ENCODE measurements at regions not wholly inside any gene's neighbourhood (a gene's known extent, or its start where the extent isn't known, plus 50 kb on each side); places are given as distances from the start of the nearest gene placed in this dataset.

DNA sequence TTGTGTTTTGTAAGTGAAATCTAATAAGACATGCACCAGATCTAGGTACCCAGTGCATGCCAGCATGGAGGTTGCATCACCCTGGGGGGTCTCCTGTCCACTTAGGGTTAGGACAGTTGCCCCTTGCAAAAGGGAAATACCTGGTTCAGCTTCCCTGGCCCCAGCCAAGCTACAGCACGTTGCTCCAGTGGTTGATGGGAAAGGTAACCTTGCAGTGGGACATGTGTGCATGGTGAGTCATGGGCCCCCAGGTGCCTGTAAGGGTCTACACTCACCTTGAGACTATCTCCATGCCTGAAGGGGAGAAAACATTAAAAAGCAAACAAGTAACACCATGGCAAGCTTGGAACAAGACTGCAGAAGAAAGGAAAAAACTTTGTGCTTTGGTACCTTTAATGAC is 143.9 kb downstream of the LSM5 start (continued):
- TF ChIP-seq, protein P1, sequence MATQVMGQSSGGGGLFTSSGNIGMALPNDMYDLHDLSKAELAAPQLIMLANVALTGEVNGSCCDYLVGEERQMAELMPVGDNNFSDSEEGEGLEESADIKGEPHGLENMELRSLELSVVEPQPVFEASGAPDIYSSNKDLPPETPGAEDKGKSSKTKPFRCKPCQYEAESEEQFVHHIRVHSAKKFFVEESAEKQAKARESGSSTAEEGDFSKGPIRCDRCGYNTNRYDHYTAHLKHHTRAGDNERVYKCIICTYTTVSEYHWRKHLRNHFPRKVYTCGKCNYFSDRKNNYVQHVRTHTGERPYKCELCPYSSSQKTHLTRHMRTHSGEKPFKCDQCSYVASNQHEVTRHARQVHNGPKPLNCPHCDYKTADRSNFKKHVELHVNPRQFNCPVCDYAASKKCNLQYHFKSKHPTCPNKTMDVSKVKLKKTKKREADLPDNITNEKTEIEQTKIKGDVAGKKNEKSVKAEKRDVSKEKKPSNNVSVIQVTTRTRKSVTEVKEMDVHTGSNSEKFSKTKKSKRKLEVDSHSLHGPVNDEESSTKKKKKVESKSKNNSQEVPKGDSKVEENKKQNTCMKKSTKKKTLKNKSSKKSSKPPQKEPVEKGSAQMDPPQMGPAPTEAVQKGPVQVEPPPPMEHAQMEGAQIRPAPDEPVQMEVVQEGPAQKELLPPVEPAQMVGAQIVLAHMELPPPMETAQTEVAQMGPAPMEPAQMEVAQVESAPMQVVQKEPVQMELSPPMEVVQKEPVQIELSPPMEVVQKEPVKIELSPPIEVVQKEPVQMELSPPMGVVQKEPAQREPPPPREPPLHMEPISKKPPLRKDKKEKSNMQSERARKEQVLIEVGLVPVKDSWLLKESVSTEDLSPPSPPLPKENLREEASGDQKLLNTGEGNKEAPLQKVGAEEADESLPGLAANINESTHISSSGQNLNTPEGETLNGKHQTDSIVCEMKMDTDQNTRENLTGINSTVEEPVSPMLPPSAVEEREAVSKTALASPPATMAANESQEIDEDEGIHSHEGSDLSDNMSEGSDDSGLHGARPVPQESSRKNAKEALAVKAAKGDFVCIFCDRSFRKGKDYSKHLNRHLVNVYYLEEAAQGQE (IDR thresholded peaks at IDR 0.05), result no peak
- TF ChIP-seq NR2F2 (IDR thresholded peaks at IDR 0.05), result no peak
- TF ChIP-seq JUND (IDR thresholded peaks at IDR 0.05), result no peak
- no peak for TF ChIP-seq RXRA (IDR thresholded peaks at IDR 0.05)
- TF ChIP-seq TAF1 (conservative IDR thresholded peaks at IDR 0.05), result no peak
- TF ChIP-seq HNF4G (IDR thresholded peaks at IDR 0.05), result no peak
- no peak for TF ChIP-seq SP1 (IDR thresholded peaks at IDR 0.05)

DNA sequence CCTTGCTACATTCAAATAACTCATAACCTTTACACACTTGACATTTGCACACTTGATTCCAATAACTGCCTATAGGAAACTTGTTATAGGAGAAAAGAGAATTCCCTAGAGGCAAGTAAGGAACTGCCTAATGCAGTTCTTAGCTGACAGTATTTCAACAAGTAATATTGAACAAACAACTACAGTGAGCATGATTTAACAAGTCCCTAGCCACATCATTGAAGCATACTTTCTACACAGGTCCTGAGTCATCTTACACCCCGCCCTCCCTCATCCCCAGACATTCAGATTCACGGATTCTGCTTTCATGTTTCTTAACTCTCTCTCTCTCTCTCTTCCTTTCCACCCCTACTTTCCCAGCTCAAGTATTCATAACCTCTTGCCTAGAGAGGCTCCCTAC is 153.5 kb downstream of the LSM5 start:
- WGBS, result 78% methylated on average over 2 of the region's 2 CpGs
- Histone ChIP-seq H3K27me3 (ENCODE audit: control insufficient read depth in 4 of 4, insufficient read depth in 4 of 4, low read length in 3 of 4) (no peaks in the 10 kb centered on the region), H3K36me3 (ENCODE audit: control insufficient read depth in 4 of 4, insufficient read depth in 3 of 4, low read depth in 1 of 4, low read length in 3 of 4) (no peaks in the 10 kb centered on the region), H3K9ac (ENCODE audit: low read depth in 1 of 2, low read length in 2 of 2) (no peak overlapping the region), H3K27ac (ENCODE audit: low read depth in 1 of 2, low read length in 2 of 2) (no peak overlapping the region), H3K4me1 (ENCODE audit: control insufficient read depth in 4 of 4, insufficient read depth in 4 of 4, low read length in 3 of 4) (no peaks in the 10 kb centered on the region), H3K4me3 (ENCODE audit: low read depth in 1 of 3, low read length in 3 of 3) (no peak overlapping the region), H3K9me3 (ENCODE audit: control insufficient read depth in 4 of 4, low read length in 3 of 4) (peaks cover 0 to under 1% (median 0%) of the 10 kb centered on the region in 4 donors)
- DNase-seq (ENCODE audit: low spot score), result no peak
- TF ChIP-seq RAD21 (IDR thresholded peaks at IDR 0.05) (no peak), EGR1 (IDR thresholded peaks at IDR 0.05; ENCODE audit: low read depth in 2 of 2) (no peak), HNF4G (IDR thresholded peaks at IDR 0.05) (no peak), GABPA (IDR thresholded peaks at IDR 0.05 in 1 of 2, conservative IDR thresholded peaks at IDR 0.05 in 1 of 2) (no peak), SP1 (IDR thresholded peaks at IDR 0.05) (no peak), YY1 (IDR thresholded peaks at IDR 0.05) (no peak), FOXA1 (IDR thresholded peaks at IDR 0.05) (no peak)
- TF ChIP-seq, protein P1 (IDR thresholded peaks at IDR 0.05), result no peak
- TF ChIP-seq, protein P2, sequence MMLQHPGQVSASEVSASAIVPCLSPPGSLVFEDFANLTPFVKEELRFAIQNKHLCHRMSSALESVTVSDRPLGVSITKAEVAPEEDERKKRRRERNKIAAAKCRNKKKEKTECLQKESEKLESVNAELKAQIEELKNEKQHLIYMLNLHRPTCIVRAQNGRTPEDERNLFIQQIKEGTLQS (IDR thresholded peaks at IDR 0.05), result no peak

DNA sequence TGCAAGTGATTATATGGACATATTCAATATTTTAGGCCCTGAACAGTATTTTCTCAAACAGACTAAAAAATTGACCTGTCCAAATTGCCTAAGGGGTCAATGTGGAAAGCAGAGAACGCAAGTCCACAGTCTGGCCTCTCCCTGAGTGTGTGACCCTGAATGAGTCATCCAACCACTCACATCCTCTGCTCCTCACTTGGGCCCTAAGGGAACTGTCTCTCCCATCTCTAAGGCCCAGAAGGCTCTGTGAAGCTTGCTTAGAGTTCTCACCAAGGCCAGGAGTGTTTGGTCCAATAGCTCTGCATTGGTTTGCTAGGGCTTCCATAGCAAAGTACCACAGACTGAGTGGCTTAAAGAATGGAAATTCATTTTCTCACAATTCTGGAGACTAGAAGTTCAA is 155.1 kb downstream of the LSM5 start:
- Histone ChIP-seq H3K9me3 (ENCODE audit: control insufficient read depth in 4 of 4, low read length in 3 of 4) (peaks cover 0 to 4% (median 0%) of the 10 kb centered on the region in 4 donors), H3K27ac (ENCODE audit: low read depth in 1 of 2, low read length in 2 of 2) (no peak overlapping the region), H3K27me3 (ENCODE audit: control insufficient read depth in 4 of 4, insufficient read depth in 4 of 4, low read length in 3 of 4) (no peaks in the 10 kb centered on the region), H3K9ac (ENCODE audit: low read depth in 1 of 2, low read length in 2 of 2) (no peak overlapping the region), H3K4me1 (ENCODE audit: control insufficient read depth in 4 of 4, insufficient read depth in 4 of 4, low read length in 3 of 4) (no peaks in the 10 kb centered on the region), H3K4me3 (ENCODE audit: low read depth in 1 of 3, low read length in 3 of 3) (no peak overlapping the region), H3K36me3 (ENCODE audit: control insufficient read depth in 4 of 4, insufficient read depth in 3 of 4, low read depth in 1 of 4, low read length in 3 of 4) (no peaks in the 10 kb centered on the region)
- no peak for DNase-seq (ENCODE audit: low spot score)
- TF ChIP-seq YY1 (IDR thresholded peaks at IDR 0.05) (no peak), SP1 (IDR thresholded peaks at IDR 0.05) (no peak), RAD21 (IDR thresholded peaks at IDR 0.05) (no peak), GABPA (IDR thresholded peaks at IDR 0.05 in 1 of 2, conservative IDR thresholded peaks at IDR 0.05 in 1 of 2) (no peak)
- TF ChIP-seq, protein P1 (IDR thresholded peaks at IDR 0.05), result no peak
- TF ChIP-seq, protein P3, sequence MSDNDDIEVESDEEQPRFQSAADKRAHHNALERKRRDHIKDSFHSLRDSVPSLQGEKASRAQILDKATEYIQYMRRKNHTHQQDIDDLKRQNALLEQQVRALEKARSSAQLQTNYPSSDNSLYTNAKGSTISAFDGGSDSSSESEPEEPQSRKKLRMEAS (IDR thresholded peaks at IDR 0.05), result no peak
- TF ChIP-seq, protein P4, sequence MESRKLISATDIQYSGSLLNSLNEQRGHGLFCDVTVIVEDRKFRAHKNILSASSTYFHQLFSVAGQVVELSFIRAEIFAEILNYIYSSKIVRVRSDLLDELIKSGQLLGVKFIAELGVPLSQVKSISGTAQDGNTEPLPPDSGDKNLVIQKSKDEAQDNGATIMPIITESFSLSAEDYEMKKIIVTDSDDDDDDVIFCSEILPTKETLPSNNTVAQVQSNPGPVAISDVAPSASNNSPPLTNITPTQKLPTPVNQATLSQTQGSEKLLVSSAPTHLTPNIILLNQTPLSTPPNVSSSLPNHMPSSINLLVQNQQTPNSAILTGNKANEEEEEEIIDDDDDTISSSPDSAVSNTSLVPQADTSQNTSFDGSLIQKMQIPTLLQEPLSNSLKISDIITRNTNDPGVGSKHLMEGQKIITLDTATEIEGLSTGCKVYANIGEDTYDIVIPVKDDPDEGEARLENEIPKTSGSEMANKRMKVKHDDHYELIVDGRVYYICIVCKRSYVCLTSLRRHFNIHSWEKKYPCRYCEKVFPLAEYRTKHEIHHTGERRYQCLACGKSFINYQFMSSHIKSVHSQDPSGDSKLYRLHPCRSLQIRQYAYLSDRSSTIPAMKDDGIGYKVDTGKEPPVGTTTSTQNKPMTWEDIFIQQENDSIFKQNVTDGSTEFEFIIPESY (IDR thresholded peaks at IDR 0.05), result no peak
- 74% methylated on average over 1 of the region's 1 CpG for whole genome bisulfite sequencing
